Stimulated activated CD8-positive, alpha-beta memory T cell treated with anti-CD3 and anti-CD28 coated beads, Interleukin-2, amount 100 ng/mL, for 48 hours (primary cell): ENCODE measurements at regions not wholly inside any gene's neighbourhood (a gene's known extent, or its start where the extent isn't known, plus 50 kb on each side); places are given as distances from the start of the nearest gene placed in this dataset.

Experiments used
- DNase-seq, 2 donors: peaks; one replicate each; pipeline ENCODE4 v3.0.0-alpha.2; 2020; ENCODE audit warnings: low read depth in 2 of 2

DNA sequence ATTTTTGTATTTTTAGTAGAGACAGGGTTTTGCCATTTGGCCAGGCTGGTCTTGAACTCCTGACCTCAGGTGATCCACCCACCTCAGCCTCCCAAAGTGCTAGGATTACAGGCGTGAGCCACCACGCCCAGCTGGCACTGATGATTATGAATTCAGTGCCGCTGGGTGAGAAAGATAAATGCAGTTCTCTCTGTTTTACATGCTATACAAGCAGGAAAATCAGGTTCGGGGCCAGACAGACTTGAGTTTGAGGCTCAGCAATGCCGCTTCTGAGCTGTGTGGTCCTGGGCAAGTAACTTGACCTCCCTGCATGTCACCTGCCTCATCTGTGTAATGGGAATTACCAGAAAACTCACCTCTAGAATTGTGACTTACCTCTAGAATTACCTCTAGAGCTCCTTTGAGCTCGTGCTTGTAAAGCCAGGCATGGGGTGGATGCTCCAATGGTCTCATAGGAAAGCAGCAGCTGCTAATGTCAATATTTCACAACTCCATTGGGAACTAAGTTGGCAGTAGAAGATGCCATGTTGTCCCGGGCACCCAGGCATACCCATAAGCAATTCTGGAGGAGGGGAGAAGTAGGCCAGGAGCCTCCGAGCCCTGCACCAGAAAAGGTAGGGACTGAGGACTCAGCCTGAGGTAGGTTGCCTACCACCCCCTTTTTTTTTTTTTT, 119.8 kb upstream of the SLC25A33 start:
- no peak for DNase-seq

DNA sequence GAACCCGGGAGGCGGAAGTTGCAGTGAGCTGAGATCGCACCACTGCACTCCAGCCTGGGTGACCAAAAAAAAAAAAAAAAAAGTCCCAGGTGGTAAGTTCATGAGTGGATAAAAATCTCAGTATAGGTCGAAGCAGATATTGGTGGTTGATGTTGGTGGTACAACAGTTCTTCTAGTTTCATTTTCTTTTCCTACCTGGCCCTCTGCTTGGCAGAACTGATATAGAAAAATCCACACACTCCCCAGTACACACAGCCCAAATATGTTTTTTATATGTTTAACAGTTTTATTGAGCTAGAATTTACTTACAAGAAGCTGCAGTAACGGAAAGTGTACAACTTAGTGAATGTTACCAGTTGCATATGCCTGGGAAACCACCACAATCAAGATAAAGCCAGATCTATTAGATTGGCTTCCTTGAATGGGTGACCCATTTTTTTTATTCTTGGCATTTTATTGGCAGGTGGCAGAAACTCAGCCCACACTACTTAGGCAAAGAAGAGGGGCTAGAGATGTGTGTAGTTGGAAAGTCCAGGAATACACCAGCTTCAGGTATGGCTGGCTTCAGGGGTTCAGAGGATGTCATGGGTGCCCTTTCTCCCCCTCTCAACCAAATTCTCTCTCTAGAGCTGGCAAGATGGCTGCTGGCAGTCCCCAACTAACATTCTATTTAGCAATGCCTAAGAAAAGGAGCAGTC, 118.3 kb upstream of the SLC25A33 start:
- no peak for DNase-seq

DNA sequence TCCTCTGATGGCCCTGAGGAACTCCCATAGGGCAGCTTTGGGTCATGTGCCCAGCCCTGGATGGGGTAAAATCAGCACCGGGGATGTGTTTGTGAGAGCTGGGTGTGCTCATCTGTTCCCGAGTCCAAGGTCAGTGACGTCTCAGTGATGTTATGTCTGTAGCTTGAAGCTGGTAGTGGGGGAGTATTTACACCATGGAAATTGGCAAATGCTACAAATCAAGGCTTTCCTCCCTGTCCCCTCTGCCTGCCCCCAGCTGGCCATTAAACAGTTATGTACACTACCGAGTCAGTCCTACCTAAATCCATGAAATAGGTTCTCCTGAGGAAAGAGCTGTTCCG, 117.8 kb upstream of the SLC25A33 start:
- DNase-seq, result no peak

DNA sequence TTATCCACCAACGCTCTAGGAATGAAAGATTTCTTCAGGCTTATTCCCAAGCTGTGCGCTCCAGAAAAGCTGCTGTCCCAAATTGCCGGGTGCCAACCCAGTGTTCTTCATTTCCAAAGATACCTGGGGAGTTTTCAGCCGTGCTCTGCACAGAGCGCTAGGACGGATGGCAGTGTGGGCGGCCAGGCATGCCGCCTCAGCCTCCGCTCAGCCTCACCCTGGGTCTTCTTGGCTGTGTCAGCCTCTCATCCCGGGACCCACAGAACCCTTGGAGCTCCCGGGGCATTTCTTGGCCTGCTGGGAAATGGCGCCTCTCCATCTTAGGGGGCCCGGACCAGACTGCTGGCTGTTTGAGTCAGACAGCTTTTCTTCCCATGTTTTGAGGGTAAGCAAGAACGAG, 116.9 kb upstream of the SLC25A33 start:
- DNase-seq, result no peak

DNA sequence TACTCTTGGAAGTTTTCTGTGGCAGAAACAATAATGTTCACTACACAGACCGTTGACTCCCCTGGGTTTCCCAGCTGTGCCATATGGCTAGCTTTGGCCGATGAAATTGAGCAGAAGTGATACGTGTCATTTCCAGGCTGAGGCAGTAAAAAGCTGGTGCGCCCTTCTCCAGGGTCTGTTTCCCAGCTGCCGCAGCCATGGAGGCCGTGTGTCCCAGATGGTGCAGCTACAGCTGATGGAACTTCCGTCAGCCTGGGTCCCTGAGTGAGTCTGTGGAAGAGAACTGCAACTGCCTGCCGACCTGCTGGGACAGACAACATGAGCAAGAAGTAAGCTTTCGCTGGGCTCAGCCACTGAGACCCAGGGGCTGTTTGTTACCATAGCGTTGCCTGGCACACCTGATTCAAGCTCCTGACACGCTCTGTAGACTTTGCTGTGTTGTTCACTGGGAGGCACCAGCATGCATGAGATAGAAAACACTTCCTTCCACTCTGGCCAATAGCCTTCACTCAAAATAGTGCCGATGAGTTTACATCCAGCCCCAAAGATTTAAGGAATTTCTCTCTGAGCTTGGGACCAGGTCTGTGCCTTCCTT, 116.3 kb upstream of the SLC25A33 start:
- DNase-seq, result no peak

DNA sequence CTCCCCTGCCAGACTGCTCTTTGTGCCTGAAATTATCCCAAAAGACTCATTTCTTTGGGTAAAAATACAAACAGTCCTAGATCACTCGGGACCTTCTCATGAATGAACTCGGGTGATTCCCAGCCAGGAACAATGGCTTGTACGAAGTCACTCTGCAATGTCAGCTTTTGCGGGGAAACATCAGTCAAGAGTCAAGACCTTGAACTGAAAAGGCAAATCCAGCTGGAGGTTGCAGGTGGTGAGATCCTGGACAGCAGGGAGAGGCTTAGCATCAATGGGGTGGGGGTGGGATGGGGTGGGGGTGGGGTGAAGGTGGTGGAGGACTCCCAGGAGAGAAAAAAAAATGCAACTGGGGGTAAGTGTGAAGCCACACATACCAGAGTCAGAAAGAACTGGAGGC, 115.0 kb upstream of the SLC25A33 start:
- no peak for DNase-seq

DNA sequence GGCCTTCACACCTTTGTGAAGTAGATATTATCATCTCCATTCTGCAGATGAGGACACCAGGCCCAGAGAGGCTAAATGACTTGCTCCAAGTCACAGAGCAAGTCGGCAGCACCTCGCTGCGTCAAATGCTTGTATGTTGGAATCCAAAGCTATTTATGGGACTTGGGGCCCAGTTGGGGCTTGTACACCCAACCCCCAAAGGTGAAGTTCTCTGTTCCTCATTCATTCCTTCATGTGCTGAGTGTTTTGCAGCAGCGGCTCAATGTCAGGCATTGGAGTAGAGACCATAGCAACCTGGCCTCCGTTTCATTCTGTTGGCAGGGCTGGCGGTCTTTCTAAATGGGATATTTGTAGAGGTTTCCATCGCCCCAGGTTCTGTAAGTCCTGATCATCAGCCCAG, 113.4 kb upstream of the SLC25A33 start:
- DNase-seq, result no peak

DNA sequence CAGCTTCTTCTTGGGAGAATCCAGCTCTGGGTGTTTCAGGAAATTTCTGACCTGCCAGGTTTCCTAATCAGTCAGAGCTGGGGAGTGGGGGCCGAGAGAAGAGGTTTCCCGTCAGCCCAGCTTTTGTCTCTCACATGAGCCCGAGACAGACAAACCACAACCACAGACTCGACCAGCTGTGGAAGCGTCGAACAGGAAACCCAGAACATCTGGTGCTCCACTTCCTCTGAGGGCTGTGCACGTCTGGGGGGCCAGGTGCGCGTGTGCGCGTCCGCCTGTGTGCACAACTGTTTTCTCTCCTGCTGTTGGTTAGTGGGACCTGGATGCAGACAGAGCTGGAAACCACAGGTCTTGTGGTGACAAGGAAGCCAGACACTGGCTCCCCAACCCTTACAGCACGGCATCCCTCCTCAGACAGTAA, 113.0 kb upstream of the SLC25A33 start:
- peak; percentile 48 to 62 for DNase-seq

DNA sequence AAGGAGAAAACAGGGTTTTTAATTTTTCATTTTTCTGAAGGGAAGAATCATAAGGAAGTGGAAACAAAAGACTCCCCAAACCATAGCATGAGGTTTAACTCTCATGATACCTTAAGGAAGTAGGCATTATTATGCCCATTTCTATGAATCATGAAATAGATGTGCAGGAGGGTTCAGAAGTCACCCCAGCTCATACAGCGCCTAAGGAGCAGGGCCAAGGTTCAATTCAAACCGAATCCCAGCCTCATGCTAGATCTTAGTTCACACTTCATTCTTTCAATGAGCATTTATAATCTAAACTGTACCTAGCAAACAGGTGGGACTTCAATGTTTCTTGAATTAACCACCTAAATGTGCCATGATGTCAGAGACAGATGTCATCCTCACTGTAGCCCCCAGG, 111.9 kb upstream of the SLC25A33 start:
- no peak for DNase-seq

DNA sequence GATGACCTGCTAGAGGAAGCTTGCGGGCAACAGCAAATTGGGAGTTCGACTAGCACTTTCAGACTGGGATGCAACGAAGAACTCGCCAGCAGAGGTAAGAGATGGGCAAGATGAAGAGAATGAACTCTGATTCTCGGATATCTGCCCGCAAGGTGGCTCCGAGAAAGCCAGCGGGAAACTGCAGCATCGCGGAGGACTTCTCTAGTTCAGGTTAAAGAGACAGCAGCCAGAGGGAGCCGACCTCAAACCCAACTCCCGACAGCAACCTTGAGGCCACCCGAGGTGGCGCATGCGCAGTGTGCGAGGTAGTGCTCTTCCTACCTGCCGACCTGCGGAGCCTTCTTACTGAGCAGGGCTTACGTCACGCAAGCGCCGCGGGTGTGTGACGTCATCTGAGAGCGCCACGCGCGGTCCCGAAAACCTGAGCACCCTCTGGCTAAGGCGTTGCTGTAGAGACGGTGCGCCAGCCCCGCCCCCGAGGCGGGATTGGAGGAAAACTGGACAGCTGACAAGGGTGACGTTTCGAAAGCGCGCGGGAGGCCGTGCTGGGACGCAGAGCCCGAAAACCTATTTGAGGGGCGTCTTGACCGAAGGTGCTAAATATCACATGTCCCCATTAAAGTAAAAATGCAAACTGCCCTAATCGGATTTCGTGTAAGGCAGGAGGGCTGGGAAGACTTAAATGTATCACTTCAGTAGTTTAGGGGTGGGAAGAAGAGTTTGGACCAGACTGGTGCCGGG, 110.5 kb upstream of the SLC25A33 start:
- DNase-seq, result peak; percentile 99 to 100

DNA sequence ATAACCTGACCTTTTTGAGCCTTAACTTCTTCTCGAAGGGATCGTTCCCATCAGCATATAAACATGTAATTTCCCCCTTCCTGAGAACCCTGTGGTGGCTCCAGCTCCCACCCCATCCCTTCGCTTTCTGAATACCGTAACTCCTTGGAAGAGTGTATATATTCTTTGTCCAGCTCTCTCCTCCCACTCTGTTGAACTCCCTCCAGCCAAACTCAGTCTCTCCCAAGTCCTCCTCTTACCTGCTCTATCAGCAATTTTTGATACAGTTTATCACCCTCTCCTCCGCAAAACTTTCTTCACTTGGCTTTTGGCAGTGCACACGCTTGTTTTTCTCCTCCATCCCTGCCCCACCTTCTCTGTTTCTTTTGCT, 109.9 kb upstream of the SLC25A33 start:
- DNase-seq, result no peak

DNA sequence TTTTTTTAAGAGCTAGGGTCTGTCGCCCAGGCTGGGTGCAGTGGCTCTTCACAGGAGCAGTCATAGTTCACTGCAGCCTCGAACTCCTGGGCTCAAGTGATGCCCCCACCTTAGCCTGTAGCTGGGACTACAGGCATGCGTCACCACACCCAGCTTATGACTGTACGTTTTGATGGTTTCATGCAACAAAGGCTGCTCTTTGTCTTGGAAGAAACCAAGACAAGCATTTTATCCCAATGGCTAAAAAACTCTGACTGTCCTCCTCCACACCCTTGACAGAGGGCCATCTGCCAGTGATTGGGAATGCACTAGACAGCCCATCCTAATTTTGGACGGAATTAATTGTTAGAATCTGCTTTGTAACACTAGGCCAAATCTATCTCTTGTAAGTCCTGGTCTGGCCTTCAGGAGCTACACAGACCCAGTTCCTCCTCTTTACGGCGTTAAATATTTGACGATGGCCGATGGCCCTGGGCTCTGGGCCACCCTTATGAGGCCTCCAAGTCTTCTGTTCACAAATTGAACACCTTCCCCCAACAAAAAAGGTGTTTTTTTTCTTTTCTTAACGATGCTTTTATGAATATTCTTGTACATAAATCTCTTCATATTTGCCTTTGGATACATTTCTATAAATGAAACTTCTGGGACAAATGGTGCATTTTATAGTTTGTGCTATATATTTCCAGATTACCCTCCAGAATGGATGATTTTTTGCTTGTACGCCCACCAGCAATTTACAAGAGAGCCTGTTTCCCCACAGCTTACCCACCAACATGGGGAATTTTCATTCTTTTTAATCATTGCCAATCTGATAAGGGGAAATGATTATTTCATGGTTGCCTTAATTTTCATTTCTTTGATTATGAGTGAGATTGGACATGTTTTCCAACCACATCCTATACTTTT, 104.8 kb upstream of the SLC25A33 start:
- no peak for DNase-seq

DNA sequence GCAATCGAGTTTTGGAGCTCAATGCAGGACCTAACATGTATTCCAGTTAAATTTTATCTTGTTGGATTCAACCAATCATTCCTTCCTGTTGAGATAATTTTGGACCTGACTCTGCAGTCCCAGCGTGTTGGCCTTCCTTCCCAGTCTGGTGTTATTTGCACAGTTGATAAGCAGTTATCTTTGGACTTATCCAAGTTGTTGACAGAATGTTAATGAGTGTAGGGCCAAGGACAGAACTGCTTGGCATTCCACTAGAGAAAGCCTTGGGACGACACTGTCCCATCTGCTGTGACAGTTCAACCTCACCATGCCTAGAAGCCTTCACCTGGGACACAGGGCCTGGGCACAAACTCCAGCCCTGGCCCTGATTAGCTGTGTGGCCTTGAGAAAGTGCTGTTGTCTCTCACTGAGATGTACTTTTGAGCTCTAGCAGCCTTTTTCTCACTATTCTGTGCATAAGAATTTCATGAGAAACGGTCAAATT, 104.1 kb upstream of the SLC25A33 start:
- no peak for DNase-seq

DNA sequence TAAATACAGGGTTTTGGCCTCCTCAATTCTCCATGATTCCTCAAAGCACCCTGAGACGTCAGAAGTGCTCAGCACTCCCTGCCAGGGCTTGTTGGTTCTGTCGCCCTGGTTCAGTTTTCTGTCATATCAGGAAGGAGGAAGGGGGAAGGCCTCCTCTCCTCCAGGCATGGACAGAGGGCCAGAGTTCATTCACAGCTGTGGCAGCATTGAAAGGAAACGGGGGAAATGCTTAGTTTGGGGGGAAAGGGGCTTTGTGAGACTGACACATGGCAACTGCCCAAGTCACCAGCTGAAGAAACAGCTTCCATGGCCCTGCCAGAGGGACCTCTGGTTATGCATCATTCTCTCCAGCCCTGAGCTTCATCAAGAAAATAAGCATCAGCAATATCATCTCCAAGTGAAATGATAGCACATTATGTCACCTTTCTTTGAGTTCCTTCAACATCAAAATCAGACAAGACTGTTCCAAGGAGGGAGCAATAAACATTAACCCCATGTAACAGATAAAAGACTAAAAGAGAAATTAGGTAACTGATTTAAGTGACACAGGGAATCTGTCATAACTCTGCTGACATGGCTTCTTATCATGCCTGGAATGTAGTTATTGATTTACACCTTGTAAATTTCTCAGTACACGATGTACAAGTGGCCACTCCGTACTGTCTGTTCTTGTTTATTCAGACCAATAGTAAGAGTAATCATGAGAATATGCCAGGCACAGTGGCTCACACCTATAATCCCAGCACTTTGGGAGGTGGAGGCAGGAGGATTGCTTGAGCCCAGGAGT, 103.2 kb upstream of the SLC25A33 start:
- DNase-seq, result no peak

DNA sequence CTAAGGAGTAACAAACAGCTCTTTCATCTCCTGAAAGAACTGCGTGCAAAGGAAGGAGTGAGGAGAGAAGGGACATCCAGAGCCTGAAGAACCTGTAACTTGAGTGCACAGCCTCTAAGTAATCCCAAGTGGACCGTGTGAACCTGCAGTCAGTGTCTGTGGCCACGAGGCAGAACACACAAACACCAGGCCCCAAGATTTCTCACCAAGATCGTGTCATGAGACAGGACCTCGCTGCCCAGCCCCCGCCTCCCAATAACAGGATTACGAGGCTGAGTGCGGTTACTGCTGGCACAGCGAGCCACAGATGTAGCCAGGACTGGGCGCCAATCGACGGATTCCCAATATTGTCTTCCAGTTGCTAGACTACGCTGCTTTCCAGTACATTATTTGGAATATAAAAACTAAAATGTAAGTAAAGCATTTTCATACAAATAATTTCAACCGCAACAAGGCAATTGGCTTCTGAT, 101.3 kb upstream of the SLC25A33 start:
- DNase-seq, result no peak

DNA sequence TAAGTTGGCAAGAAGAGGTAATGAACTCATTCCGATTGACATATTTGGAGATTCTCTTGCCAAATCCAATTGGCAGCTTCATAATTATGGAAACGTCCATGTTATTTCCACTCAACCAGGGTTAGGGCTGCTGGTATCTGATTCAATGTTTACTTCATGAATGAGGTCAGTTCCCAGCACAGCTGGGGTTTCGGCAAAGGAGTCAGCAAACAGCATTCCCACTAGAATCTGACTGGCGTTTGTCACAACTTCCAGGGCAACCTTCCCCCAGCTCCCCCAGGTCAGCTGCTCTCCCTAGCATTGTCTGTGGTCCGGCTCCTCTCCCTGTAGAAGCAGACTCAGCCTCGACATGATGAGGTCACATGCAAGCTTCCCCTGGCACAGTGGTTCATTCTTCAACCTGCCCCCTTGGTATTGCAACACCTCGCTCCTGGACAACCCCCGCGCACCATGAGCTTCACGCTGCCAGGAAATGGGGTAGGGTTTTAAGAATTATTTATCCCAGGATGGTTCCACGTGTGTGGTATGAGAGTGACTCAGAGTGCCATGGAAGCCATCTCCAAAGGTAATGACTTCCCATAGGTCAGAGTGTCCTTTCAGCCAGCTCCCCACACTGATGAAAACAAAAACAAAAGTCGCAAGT, 100.7 kb upstream of the SLC25A33 start:
- no peak for DNase-seq

DNA sequence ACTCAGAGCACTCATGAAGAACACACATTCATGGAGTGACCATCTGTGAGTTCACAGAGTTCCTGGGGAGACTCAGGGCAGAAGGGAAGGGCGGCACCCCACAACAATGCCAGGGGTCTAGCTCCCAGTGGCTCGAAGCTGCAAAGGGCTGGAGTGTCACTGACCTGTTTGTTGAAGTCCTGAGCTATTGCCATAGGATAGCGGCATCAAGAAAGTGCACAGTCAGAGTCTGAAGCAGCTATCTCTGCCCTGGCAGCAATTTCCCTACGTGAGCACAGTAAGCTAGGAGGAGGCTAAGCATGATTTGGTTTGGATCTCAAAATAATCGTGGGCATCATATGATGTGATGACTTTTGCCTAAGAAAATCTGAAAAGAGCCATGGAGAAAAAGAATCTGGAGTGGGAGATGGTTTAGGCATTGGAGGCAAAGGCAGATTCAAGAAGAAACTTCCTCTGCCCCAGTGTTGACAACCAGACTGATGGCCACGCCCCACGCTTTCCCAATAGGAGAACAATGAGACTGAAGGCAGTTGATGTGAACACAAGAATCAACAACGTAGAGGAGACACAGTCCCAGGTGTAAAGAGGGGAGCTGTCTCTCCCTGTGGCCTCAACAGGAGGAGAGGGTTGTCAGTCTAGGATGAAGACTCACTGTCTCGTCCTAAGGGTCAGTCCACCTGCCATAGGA, 100.0 kb upstream of the SLC25A33 start:
- no peak for DNase-seq

DNA sequence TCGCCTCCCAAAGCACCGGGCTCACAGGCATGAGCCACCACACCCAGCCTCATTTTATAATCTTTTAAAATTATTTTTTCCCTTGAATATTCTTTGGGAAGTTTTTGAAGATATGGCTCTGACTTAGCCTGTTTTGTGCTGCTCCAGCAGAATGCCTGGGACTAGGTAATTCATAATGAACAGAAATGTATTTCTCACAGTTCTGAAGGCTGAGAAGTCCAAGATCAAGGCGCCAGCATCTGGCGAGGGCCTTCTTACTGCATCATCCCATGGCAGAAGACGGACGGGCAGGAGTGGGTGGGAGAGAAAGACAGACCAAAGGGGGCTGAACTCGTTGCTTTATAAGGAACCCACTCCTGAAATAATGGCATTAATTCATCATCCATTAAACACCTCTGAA, 99.0 kb upstream of the SLC25A33 start:
- no peak for DNase-seq

DNA sequence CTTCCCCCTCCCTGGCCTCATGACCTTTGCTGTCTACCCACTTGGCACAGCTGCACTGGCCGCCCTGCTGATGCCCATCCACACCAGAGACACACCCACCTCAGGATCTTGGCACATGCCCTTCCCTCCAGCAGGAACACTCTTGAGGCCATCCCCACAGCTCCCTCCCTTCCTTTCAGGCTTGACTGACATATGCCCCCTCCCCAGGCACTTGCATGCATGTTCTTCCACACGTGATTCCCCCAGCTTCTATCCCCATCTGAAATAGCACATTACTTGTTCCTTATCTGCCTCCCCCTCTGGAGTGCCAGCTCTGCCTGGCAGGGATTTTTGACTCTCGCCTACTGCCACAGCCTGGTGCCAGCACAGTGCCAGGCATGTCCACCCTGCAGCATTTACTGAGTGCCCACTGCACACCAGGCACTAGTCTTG, 98.5 kb upstream of the SLC25A33 start:
- DNase-seq, result no peak
